GM23338 (cell line): ENCODE measurements at regions not wholly inside any gene's neighbourhood (a gene's known extent, or its start where the extent isn't known, plus 50 kb on each side); places are given as distances from the start of the nearest gene placed in this dataset.

Experiments
- ATAC-seq: fragments of 200-7000 bp; cut with Tn5 transposase; 3 replicates; pipeline ENCODE4 v1.9.1; 2020
- DNase-seq: peaks from one replicate; pipeline ENCODE4 v3.0.0-alpha.2; 2015; ENCODE audit warnings: low spot score
- H2AFZ ChIP-seq: fragments of 200-600 bp; sonication (generic); 2 replicates; pipeline ENCODE4 v1.8.0; 2016; ENCODE audit warnings: antibody characterized with exemption, mild to moderate bottlenecking, moderate library complexity
- H3F3A ChIP-seq: fragments of 200-600 bp; sonication (generic); replicated peaks from 2 replicates; pipeline ENCODE4 v1.8.0; 2017; ENCODE audit warnings: antibody characterized with exemption, mixed run types, low read depth
- H3K27ac ChIP-seq: fragments of 200-600 bp; sonication (generic); 2 replicates; pipeline ENCODE4 v1.6.1; 2016; ENCODE audit warnings: low read depth
- H3K27me3 ChIP-seq: fragments of 200-600 bp; sonication (generic); 2 replicates; pipeline ENCODE4 v1.8.0; 2016; ENCODE audit warnings: mild to moderate bottlenecking, mixed run types, moderate library complexity; ENCODE audit not compliant: insufficient read depth
- H3K36me3 ChIP-seq: fragments of 200-600 bp; sonication (generic); 2 replicates; pipeline ENCODE4 v1.8.0; 2016; ENCODE audit warnings: mild to moderate bottlenecking; ENCODE audit not compliant: insufficient read depth
- H3K4me1 ChIP-seq: fragments of 200-600 bp; sonication (generic); 2 replicates; pipeline ENCODE4 v1.8.0; 2016; ENCODE audit warnings: mild to moderate bottlenecking, moderate library complexity; ENCODE audit not compliant: insufficient read depth
- H3K4me2 ChIP-seq: fragments of 200-600 bp; sonication (generic); 2 replicates; pipeline ENCODE4 v1.7.1; 2017; ENCODE audit warnings: mixed run types
- H3K4me3 ChIP-seq: fragments of 200-600 bp; sonication (generic); 2 replicates; pipeline ENCODE4 v1.6.1; 2016; ENCODE audit warnings: mixed run types
- H3K79me2 ChIP-seq: fragments of 200-600 bp; sonication (generic); replicated peaks from 2 replicates; pipeline ENCODE4 v1.8.0; 2017; ENCODE audit warnings: mild to moderate bottlenecking; ENCODE audit not compliant: insufficient read depth
- H3K9me2 ChIP-seq: fragments of 200-600 bp; sonication (generic); 2 replicates; pipeline ENCODE4 v1.8.0; 2017; ENCODE audit not compliant: insufficient read depth
- H4K20me1 ChIP-seq: fragments of 200-600 bp; sonication (generic); replicated peaks from 2 replicates; pipeline ENCODE4 v1.8.0; 2017; ENCODE audit warnings: mild to moderate bottlenecking; ENCODE audit not compliant: insufficient read depth
- H3K27ac Mint-ChIP-seq: 2 replicates; pipeline ENCODE4 v1.8.0; 2020; ENCODE audit warnings: inconsistent platforms, mild to moderate bottlenecking, moderate library complexity, mixed read lengths
- H3K27me3 Mint-ChIP-seq: 3 replicates; pipeline ENCODE4 v1.8.0; 2022; ENCODE audit warnings: low read depth, mild to moderate bottlenecking, moderate library complexity, mixed read lengths, inconsistent platforms; ENCODE audit not compliant: insufficient read depth, poor library complexity
- H3K36me3 Mint-ChIP-seq: 3 replicates; pipeline ENCODE4 v1.8.0; 2021; ENCODE audit warnings: low read depth, mild to moderate bottlenecking, inconsistent platforms, moderate library complexity, mixed read lengths
- H3K4me1 Mint-ChIP-seq: 3 replicates; pipeline ENCODE4 v1.8.0; 2020; ENCODE audit warnings: mild to moderate bottlenecking, inconsistent platforms, mixed read lengths
- H3K4me3 Mint-ChIP-seq: 3 replicates; pipeline ENCODE4 v1.8.0; 2021; ENCODE audit warnings: moderate library complexity, mild to moderate bottlenecking, inconsistent platforms, mixed read lengths
- H3K9me3 Mint-ChIP-seq: 3 replicates; pipeline ENCODE4 v1.8.0; 2020; ENCODE audit warnings: moderate library complexity, mild to moderate bottlenecking, inconsistent platforms, mixed read lengths
- CREB1 ChIP-seq: fragments of 250-450 bp; sonication (Bioruptor Pico); IDR thresholded peaks from 2 replicates; pipeline ENCODE4 v1.5.0; 2020; ENCODE audit warnings: low read depth, mild to moderate bottlenecking, moderate library complexity
- ETS1 ChIP-seq: IDR thresholded peaks from 2 replicates; pipeline ENCODE4 v1.6.1; 2016; ENCODE audit warnings: antibody characterized with exemption
- EZH2 ChIP-seq: fragments of 200-600 bp; sonication (generic); IDR thresholded peaks from one replicate; pipeline ENCODE4 v1.8.0; 2017; ENCODE audit warnings: antibody characterized with exemption, mild to moderate bottlenecking, low read depth; ENCODE audit not compliant: unreplicated experiment
- EZH2phosphoT487 ChIP-seq: fragments of 200-600 bp; sonication (generic); IDR thresholded peaks from one replicate; pipeline ENCODE4 v1.8.1; 2018; ENCODE audit warnings: antibody characterized with exemption; ENCODE audit not compliant: unreplicated experiment
- NANOG ChIP-seq: IDR thresholded peaks from 2 replicates; pipeline ENCODE4 v1.6.1; 2016; ENCODE audit warnings: antibody characterized with exemption, borderline replicate concordance
- POLR2AphosphoS5 ChIP-seq: IDR thresholded peaks from 2 replicates; pipeline ENCODE4 v1.6.1; 2016; ENCODE audit warnings: antibody characterized with exemption, low read depth
- ZNF331 ChIP-seq: fragments of 250-450 bp; sonication (Bioruptor Pico); IDR thresholded peaks from 2 replicates; pipeline ENCODE4 v1.5.0; 2020; ENCODE audit warnings: low read depth, mild to moderate bottlenecking, moderate library complexity
- TF ChIP-seq, protein P1 (sequence below): fragments of 250-450 bp; sonication (Bioruptor Pico); IDR thresholded peaks from 2 replicates; pipeline ENCODE4 v1.5.0; 2020; ENCODE audit warnings: mild to moderate bottlenecking, moderate library complexity

DNA sequence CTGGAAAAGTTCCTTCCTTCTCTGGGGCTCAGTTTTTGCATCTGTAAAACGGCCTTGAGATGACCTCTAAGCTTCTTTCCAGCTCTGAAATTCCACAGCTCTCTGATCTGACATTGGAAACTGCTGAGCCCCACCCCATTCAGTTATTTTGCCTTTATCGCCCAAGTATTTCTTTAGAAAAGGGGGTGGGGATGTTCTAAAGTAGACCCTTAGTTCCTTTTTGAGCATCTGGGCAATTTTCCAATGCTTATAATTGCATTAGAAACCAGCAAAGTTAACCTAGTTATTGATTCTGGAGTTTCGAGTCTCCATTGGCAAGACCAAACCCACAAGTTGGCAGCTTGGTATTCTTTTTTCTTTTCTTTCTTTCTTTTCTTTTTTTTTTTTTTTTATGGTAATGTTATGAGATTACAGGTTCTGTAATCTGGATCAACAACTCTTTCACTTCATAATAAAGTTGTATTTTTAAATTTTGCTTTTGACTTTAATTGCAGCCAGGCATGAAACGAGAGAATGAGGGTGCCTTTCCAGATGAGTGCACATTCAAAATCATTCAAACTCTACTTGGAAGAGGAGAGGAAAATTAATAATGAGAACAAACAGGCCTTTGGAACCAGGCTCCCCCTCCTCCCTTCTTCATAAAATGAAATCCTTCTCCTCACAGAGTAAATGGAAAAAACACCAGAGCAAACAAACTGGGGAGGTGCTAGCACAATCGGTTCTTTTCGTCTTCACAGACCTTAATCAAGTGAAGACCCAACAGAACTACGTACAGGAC lies 76.8 kb upstream of the LRIG1 start (continued):
- TF ChIP-seq, protein P1, sequence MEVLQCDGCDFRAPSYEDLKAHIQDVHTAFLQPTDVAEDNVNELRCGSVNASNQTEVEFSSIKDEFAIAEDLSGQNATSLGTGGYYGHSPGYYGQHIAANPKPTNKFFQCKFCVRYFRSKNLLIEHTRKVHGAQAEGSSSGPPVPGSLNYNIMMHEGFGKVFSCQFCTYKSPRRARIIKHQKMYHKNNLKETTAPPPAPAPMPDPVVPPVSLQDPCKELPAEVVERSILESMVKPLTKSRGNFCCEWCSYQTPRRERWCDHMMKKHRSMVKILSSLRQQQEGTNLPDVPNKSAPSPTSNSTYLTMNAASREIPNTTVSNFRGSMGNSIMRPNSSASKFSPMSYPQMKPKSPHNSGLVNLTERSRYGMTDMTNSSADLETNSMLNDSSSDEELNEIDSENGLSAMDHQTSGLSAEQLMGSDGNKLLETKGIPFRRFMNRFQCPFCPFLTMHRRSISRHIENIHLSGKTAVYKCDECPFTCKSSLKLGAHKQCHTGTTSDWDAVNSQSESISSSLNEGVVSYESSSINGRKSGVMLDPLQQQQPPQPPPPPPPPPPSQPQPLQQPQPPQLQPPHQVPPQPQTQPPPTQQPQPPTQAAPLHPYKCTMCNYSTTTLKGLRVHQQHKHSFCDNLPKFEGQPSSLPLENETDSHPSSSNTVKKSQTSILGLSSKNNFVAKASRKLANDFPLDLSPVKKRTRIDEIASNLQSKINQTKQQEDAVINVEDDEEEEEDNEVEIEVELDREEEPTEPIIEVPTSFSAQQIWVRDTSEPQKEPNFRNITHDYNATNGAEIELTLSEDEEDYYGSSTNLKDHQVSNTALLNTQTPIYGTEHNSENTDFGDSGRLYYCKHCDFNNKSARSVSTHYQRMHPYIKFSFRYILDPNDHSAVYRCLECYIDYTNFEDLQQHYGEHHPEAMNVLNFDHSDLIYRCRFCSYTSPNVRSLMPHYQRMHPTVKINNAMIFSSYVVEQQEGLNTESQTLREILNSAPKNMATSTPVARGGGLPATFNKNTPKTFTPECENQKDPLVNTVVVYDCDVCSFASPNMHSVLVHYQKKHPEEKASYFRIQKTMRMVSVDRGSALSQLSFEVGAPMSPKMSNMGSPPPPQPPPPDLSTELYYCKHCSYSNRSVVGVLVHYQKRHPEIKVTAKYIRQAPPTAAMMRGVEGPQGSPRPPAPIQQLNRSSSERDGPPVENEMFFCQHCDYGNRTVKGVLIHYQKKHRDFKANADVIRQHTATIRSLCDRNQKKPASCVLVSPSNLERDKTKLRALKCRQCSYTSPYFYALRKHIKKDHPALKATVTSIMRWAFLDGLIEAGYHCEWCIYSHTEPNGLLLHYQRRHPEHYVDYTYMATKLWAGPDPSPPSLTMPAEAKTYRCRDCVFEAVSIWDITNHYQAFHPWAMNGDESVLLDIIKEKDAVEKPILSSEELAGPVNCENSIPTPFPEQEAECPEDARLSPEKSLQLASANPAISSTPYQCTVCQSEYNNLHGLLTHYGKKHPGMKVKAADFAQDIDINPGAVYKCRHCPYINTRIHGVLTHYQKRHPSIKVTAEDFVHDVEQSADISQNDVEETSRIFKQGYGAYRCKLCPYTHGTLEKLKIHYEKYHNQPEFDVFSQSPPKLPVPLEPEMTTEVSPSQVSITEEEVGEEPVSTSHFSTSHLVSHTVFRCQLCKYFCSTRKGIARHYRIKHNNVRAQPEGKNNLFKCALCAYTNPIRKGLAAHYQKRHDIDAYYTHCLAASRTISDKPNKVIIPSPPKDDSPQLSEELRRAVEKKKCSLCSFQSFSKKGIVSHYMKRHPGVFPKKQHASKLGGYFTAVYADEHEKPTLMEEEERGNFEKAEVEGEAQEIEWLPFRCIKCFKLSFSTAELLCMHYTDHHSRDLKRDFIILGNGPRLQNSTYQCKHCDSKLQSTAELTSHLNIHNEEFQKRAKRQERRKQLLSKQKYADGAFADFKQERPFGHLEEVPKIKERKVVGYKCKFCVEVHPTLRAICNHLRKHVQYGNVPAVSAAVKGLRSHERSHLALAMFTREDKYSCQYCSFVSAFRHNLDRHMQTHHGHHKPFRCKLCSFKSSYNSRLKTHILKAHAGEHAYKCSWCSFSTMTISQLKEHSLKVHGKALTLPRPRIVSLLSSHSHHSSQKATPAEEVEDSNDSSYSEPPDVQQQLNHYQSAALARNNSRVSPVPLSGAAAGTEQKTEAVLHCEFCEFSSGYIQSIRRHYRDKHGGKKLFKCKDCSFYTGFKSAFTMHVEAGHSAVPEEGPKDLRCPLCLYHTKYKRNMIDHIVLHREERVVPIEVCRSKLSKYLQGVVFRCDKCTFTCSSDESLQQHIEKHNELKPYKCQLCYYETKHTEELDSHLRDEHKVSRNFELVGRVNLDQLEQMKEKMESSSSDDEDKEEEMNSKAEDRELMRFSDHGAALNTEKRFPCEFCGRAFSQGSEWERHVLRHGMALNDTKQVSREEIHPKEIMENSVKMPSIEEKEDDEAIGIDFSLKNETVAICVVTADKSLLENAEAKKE (CRISPR knock-in tag), result no peak
- no peak for TF ChIP-seq EZH2
- no peak for TF ChIP-seq POLR2AphosphoS5
- TF ChIP-seq EZH2phosphoT487, result no peak
- TF ChIP-seq CREB1 (CRISPR knock-in tag), result no peak
- no peak for TF ChIP-seq ZNF331 (CRISPR knock-in tag)
- TF ChIP-seq NANOG, result no peak

DNA sequence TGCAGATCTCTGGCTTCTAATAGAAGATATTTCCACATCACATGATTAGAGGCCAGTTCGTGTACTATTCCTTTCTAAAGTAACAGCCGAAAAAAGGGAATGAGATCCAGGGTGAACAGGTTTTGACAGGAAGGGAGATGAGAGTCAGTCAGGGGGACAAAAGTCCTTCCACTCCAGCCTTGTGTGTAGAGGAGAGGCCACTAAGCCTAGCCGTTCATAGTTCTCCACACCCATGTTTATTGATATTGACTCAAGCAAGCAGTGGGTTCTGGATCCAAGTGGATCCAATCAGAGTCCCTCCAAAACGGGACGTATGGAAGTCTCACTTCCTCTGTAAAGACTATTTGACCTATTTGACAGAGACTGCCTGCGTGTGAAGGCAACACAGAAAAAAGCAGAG lies 80.4 kb upstream of the LRIG1 start:
- no peak for ATAC-seq
- Mint-ChIP-seq H3K27me3 (no peaks in the 10 kb centered on the region), H3K4me3 (no peak overlapping the region), H3K36me3 (peaks cover 15% of the 10 kb centered on the region), H3K9me3 (peaks cover 15% of the 10 kb centered on the region), H3K27ac (no peak overlapping the region), H3K4me1 (peaks cover 13% of the 10 kb centered on the region)
- no peaks in the 10 kb centered on the region for H3K4me1 ChIP-seq
- no peaks in the 10 kb centered on the region for H4K20me1 ChIP-seq
- peaks cover 5% of the 10 kb centered on the region; the same call in 1 of the 2 replicates for H3K9me2 ChIP-seq
- no peak for DNase-seq
- H3K4me3 ChIP-seq, result no peak overlapping the region
- H2AFZ ChIP-seq, result no peak overlapping the region
- no peak overlapping the region for H3K4me2 ChIP-seq
- H3F3A ChIP-seq, result no peaks in the 10 kb centered on the region
- no peak overlapping the region for H3K27ac ChIP-seq
- no peaks in the 10 kb centered on the region for H3K36me3 ChIP-seq
- TF ChIP-seq ETS1 (no peak), ZNF331 (CRISPR knock-in tag) (no peak), EZH2 (no peak), POLR2AphosphoS5 (no peak)
- no peaks in the 10 kb centered on the region for H3K27me3 ChIP-seq
- no peaks in the 10 kb centered on the region for H3K79me2 ChIP-seq
